WTC11 (cell line): ENCODE measurements at regions not wholly inside any gene's neighbourhood (a gene's known extent, or its start where the extent isn't known, plus 50 kb on each side); places are given as distances from the start of the nearest gene placed in this dataset.

Source experiments
- ATAC-seq: fragments of 200-7000 bp; cut with Tn5 transposase; 2 replicates; pipeline ENCODE4 v1.10.0; 2021; ENCODE audit warnings: mild to moderate bottlenecking, moderate library complexity
- CTCF ChIA-PET: fragments of 300-600 bp; sonication (Branson Sonifier 250); formaldehyde crosslinking; loops from one replicate; lab custom pipeline; 2021; ENCODE audit warnings: antibody characterized with exemption; lab: Charles Lee
- POLR2A ChIA-PET: fragments of 350-600 bp; sonication (Branson Sonifier 250); formaldehyde crosslinking; loops from one replicate; lab custom pipeline; 2021; ENCODE audit warnings: antibody characterized with exemption; lab: Charles Lee
- DNase-seq: peaks from one replicate; pipeline ENCODE4 v3.0.0; 2021; ENCODE audit warnings: low spot score
- H3K27ac Mint-ChIP-seq: 2 replicates; pipeline ENCODE4 v1.8.0; 2021; ENCODE audit warnings: mixed read lengths
- H3K27me3 Mint-ChIP-seq: 2 replicates; pipeline ENCODE4 v1.8.0; 2021; ENCODE audit warnings: low read depth, mild to moderate bottlenecking, moderate library complexity, mixed read lengths
- H3K36me3 Mint-ChIP-seq: 2 replicates; pipeline ENCODE4 v1.8.0; 2021; ENCODE audit warnings: mixed read lengths
- H3K4me1 Mint-ChIP-seq: 2 replicates; pipeline ENCODE4 v1.8.0; 2022; ENCODE audit warnings: mixed read lengths
- H3K4me3 Mint-ChIP-seq: 2 replicates; pipeline ENCODE4 v1.8.0; 2021; ENCODE audit warnings: mild to moderate bottlenecking, moderate library complexity, mixed read lengths
- H3K9me3 Mint-ChIP-seq: 2 replicates; pipeline ENCODE4 v1.8.0; 2021; ENCODE audit warnings: mixed read lengths
- CBFB ChIP-seq: sonication (generic); formaldehyde crosslinking; IDR thresholded peaks from 2 replicates; pipeline ENCODE4 v1.8.1; 2022; ENCODE audit warnings: mild to moderate bottlenecking, low read depth, missing genetic modification reagents
- ELF4 ChIP-seq: sonication (generic); formaldehyde crosslinking; IDR thresholded peaks from 2 replicates; pipeline ENCODE4 v1.8.1; 2022; ENCODE audit warnings: low read depth, mild to moderate bottlenecking, moderate library complexity, missing genetic modification reagents
- FOXP1 ChIP-seq: sonication (generic); formaldehyde crosslinking; IDR thresholded peaks from 2 replicates; pipeline ENCODE4 v1.8.0; 2022; ENCODE audit warnings: missing genetic modification reagents, mild to moderate bottlenecking, moderate library complexity, borderline replicate concordance
- GABPB1 ChIP-seq: sonication (generic); formaldehyde crosslinking; IDR thresholded peaks from 2 replicates; pipeline ENCODE4 v1.8.1; 2023; ENCODE audit warnings: mild to moderate bottlenecking, missing genetic modification reagents
- HMGA2 ChIP-seq: fragments of 250-450 bp; sonication (Bioruptor Pico); IDR thresholded peaks from 2 replicates; pipeline ENCODE4 v1.4.0; 2021; ENCODE audit warnings: mild to moderate bottlenecking, moderate library complexity
- IRF1 ChIP-seq: sonication (generic); formaldehyde crosslinking; IDR thresholded peaks from 2 replicates; pipeline ENCODE4 v1.8.0; 2023; ENCODE audit warnings: missing genetic modification reagents
- IRF2 ChIP-seq: sonication (generic); formaldehyde crosslinking; IDR thresholded peaks from 2 replicates; pipeline ENCODE4 v1.8.0; 2022; ENCODE audit warnings: low read depth, missing genetic modification reagents, borderline replicate concordance
- MYBL2 ChIP-seq: sonication (generic); formaldehyde crosslinking; IDR thresholded peaks from 2 replicates; pipeline ENCODE4 v1.8.1; 2023; ENCODE audit warnings: mild to moderate bottlenecking, moderate library complexity, missing genetic modification reagents
- PRRX2 ChIP-seq: fragments of 250-450 bp; sonication (Bioruptor Pico); IDR thresholded peaks from 2 replicates; pipeline ENCODE4 v1.8.0; 2021; ENCODE audit warnings: mild to moderate bottlenecking
- RORB ChIP-seq: fragments of 250-450 bp; sonication (Bioruptor Pico); IDR thresholded peaks from 2 replicates; pipeline ENCODE4 v1.9.0; 2021; ENCODE audit warnings: mild to moderate bottlenecking
- ZNF232 ChIP-seq: sonication (generic); formaldehyde crosslinking; IDR thresholded peaks from 2 replicates; pipeline ENCODE4 v1.8.0; 2022; ENCODE audit warnings: mild to moderate bottlenecking, missing genetic modification reagents
- ZNF423 ChIP-seq: fragments of 250-450 bp; sonication (Bioruptor Pico); IDR thresholded peaks from 2 replicates; pipeline ENCODE4 v2.1.2; 2022; ENCODE audit warnings: mild to moderate bottlenecking, moderate library complexity
- TF ChIP-seq, protein P1 (sequence below): sonication (generic); formaldehyde crosslinking; IDR thresholded peaks from 2 replicates; pipeline ENCODE4 v1.8.1; 2023; ENCODE audit warnings: mild to moderate bottlenecking, missing genetic modification reagents
- TF ChIP-seq, protein P2 (sequence below): fragments of 250-450 bp; sonication (Bioruptor Pico); IDR thresholded peaks from 2 replicates; pipeline ENCODE4 v1.9.0; 2021; ENCODE audit warnings: mild to moderate bottlenecking
- TF ChIP-seq, protein P3 (sequence below): sonication (generic); formaldehyde crosslinking; IDR thresholded peaks from 2 replicates; pipeline ENCODE4 v1.8.1; 2023; ENCODE audit warnings: mild to moderate bottlenecking, missing genetic modification reagents, borderline replicate concordance
- TF ChIP-seq, protein P4 (sequence below): sonication (generic); formaldehyde crosslinking; IDR thresholded peaks from 2 replicates; pipeline ENCODE4 v1.8.1; 2023; ENCODE audit warnings: mild to moderate bottlenecking, missing genetic modification reagents, moderate library complexity

DNA sequence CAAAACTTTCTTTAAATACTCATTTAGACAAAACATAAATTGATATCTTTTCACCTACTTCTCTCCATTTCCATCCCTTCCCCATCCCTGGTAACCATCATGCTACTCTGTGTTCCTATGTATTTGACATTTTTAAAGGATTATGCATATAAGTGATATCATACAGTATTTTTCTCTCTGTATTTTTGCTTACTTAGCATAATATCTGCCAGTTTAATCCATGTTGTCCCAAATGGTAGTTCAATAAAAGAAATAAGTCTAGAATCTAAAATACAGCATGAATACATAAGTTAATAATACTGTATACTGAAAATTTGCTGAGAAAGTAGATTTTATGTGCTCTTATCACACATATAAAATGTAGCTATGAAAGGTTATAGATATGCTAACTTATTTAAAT, 190.3 kb upstream of the NAV3 start:
- no peak for DNase-seq
- Mint-ChIP-seq H3K27ac (no peak overlapping the region), H3K36me3 (no peaks in the 10 kb centered on the region), H3K27me3 (no peaks in the 10 kb centered on the region), H3K4me1 (peaks cover 51% of the 10 kb centered on the region), H3K4me3 (no peak overlapping the region), H3K9me3 (no peaks in the 10 kb centered on the region)
- POLR2A ChIA-PET = no interaction called here
- CTCF ChIA-PET = no interaction called here
- TF ChIP-seq, protein P1, sequence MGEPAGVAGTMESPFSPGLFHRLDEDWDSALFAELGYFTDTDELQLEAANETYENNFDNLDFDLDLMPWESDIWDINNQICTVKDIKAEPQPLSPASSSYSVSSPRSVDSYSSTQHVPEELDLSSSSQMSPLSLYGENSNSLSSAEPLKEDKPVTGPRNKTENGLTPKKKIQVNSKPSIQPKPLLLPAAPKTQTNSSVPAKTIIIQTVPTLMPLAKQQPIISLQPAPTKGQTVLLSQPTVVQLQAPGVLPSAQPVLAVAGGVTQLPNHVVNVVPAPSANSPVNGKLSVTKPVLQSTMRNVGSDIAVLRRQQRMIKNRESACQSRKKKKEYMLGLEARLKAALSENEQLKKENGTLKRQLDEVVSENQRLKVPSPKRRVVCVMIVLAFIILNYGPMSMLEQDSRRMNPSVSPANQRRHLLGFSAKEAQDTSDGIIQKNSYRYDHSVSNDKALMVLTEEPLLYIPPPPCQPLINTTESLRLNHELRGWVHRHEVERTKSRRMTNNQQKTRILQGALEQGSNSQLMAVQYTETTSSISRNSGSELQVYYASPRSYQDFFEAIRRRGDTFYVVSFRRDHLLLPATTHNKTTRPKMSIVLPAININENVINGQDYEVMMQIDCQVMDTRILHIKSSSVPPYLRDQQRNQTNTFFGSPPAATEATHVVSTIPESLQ (CRISPR knock-in tag) = no peak
- TF ChIP-seq ELF4 (CRISPR knock-in tag) = no peak
- no peak for TF ChIP-seq FOXP1
- TF ChIP-seq ZNF423 = no peak
- TF ChIP-seq, protein P2, sequence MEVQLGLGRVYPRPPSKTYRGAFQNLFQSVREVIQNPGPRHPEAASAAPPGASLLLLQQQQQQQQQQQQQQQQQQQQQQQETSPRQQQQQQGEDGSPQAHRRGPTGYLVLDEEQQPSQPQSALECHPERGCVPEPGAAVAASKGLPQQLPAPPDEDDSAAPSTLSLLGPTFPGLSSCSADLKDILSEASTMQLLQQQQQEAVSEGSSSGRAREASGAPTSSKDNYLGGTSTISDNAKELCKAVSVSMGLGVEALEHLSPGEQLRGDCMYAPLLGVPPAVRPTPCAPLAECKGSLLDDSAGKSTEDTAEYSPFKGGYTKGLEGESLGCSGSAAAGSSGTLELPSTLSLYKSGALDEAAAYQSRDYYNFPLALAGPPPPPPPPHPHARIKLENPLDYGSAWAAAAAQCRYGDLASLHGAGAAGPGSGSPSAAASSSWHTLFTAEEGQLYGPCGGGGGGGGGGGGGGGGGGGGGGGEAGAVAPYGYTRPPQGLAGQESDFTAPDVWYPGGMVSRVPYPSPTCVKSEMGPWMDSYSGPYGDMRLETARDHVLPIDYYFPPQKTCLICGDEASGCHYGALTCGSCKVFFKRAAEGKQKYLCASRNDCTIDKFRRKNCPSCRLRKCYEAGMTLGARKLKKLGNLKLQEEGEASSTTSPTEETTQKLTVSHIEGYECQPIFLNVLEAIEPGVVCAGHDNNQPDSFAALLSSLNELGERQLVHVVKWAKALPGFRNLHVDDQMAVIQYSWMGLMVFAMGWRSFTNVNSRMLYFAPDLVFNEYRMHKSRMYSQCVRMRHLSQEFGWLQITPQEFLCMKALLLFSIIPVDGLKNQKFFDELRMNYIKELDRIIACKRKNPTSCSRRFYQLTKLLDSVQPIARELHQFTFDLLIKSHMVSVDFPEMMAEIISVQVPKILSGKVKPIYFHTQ (CRISPR knock-in tag) = no peak
- TF ChIP-seq GABPB1 = no peak
- no peak for TF ChIP-seq IRF1 (CRISPR knock-in tag)
- TF ChIP-seq, protein P3, sequence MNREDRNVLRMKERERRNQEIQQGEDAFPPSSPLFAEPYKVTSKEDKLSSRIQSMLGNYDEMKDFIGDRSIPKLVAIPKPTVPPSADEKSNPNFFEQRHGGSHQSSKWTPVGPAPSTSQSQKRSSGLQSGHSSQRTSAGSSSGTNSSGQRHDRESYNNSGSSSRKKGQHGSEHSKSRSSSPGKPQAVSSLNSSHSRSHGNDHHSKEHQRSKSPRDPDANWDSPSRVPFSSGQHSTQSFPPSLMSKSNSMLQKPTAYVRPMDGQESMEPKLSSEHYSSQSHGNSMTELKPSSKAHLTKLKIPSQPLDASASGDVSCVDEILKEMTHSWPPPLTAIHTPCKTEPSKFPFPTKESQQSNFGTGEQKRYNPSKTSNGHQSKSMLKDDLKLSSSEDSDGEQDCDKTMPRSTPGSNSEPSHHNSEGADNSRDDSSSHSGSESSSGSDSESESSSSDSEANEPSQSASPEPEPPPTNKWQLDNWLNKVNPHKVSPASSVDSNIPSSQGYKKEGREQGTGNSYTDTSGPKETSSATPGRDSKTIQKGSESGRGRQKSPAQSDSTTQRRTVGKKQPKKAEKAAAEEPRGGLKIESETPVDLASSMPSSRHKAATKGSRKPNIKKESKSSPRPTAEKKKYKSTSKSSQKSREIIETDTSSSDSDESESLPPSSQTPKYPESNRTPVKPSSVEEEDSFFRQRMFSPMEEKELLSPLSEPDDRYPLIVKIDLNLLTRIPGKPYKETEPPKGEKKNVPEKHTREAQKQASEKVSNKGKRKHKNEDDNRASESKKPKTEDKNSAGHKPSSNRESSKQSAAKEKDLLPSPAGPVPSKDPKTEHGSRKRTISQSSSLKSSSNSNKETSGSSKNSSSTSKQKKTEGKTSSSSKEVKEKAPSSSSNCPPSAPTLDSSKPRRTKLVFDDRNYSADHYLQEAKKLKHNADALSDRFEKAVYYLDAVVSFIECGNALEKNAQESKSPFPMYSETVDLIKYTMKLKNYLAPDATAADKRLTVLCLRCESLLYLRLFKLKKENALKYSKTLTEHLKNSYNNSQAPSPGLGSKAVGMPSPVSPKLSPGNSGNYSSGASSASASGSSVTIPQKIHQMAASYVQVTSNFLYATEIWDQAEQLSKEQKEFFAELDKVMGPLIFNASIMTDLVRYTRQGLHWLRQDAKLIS (CRISPR knock-in tag) = no peak
- TF ChIP-seq PRRX2 = no peak
- no peak for TF ChIP-seq MYBL2 (CRISPR knock-in tag)
- TF ChIP-seq IRF2 (CRISPR knock-in tag) = no peak
- TF ChIP-seq HMGA2 (CRISPR knock-in tag) = no peak
- no peak for TF ChIP-seq RORB (CRISPR knock-in tag)
- TF ChIP-seq, protein P4, sequence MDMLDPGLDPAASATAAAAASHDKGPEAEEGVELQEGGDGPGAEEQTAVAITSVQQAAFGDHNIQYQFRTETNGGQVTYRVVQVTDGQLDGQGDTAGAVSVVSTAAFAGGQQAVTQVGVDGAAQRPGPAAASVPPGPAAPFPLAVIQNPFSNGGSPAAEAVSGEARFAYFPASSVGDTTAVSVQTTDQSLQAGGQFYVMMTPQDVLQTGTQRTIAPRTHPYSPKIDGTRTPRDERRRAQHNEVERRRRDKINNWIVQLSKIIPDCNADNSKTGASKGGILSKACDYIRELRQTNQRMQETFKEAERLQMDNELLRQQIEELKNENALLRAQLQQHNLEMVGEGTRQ (CRISPR knock-in tag) = no peak
- no peak for TF ChIP-seq ZNF232 (CRISPR knock-in tag)
- no peak for TF ChIP-seq CBFB (CRISPR knock-in tag)
- ATAC-seq = no peak
